GM21825 (cell line): ENCODE measurements at regions not wholly inside any gene's neighbourhood (a gene's known extent, or its start where the extent isn't known, plus 50 kb on each side); places are given as distances from the start of the nearest gene placed in this dataset.

Source experiments
- ATAC-seq: cut with Tn5 transposase; IDR thresholded peaks from one replicate; pipeline ENCODE4 v1.9.1; 2021; ENCODE audit warnings: mild to moderate bottlenecking, moderate library complexity; ENCODE audit not compliant: unreplicated experiment

DNA sequence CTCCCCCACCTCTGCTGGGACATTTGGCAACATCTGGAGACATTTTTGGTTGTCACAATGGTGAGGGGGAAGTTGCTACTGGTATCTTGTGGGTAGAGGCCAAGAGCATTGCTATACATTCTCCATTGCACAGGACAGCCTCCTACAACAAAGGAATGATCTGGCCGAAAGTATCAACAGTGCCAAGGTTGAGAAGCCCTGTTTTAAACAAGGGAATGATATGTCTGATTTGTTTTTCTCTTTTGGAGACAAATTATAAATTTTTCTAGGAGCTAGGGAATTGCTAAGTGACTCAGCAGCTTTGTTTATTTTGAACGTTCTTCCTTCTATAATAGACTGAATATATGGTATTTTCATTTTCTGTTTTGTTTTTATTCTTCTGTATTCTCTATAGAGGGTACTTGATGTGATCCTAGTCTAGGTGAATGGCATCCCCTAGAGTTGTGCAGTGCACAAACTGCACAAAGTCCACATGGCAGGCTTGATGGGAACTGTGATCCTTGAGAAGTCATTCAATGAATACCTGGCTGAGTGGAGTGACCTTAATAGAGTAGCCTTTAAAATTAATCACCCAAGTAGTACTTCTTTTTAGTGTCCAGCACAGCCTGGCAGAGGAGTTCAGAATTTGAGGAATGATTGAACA is 288.6 kb upstream of the USP24 start:
- ATAC-seq = no peak

DNA sequence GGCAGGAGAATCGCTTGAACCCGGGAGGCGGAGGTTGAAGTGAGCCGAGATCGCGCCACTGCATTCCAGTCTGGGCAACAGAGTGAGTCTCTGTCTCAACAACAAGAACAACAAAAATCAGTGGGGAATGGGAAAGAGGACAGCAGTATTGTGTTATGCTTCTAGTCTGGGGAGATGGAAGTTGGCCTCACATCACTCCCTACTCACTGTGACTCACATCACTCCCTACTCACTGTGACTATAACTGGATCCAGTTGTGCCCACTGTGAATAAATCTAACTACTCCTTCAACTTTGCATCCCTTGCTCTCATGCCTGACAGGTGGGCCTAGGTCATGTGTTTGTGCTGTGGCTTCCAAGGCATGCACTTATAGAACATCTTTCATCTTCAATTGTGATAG is 285.4 kb upstream of the USP24 start:
- no peak for ATAC-seq

DNA sequence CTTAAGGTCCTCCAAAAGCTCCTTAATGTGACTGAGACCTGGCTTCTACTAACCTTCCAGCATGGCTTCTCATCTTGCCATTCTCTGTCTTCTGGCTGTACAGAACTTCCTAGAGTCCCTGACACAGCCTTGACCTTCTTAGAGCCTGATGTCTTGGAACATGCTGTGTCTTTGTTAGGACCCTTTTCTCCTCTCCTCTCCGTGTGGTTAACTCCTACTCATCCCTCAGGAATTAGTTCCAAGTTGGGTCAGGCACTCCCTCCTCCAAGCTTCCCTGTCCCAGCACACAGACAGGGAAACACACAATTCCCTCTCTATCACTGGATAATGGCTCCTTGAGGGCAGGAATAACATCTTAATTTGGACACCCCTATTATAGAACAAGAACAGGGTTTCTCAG is 275.4 kb upstream of the USP24 start:
- no peak for ATAC-seq

DNA sequence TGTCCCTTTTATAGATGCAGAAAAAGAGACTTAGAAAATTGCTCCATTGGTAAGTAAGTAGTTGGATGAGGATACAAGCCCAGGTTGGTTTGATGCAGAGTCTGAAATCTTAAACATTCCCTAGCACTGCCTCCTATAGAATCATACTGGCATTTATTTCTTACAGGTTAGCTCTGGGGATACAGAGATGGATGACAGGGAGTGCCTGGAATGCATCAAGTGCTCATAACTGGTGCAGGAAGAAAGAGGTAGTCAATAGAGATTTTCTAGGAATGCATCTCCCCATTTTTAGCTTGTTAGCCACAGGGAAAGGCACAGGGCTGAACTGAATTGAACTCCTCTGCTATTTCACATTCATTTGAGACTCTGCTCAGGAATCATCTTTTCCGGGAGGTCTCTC is 269.0 kb upstream of the USP24 start:
- ATAC-seq = no peak

DNA sequence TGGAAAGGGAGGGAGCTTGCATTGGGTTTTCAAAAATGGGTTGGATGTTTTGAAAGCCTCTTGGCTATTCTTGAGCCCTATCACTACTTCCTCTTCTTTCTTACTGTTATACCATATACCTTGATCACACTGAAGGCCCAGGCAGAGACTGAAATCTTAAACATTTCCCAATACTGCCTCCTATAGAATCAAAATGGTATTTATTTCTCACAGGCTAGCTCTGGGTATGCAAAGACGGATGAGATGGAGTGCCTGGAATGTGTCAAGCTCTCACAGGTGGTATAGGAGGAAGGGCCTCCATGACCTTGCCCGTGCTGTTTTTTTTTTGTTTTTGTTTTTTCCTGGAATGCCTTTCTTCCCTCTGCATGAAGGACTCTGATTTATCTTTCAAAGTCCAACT is 268.4 kb upstream of the USP24 start:
- no peak for ATAC-seq

DNA sequence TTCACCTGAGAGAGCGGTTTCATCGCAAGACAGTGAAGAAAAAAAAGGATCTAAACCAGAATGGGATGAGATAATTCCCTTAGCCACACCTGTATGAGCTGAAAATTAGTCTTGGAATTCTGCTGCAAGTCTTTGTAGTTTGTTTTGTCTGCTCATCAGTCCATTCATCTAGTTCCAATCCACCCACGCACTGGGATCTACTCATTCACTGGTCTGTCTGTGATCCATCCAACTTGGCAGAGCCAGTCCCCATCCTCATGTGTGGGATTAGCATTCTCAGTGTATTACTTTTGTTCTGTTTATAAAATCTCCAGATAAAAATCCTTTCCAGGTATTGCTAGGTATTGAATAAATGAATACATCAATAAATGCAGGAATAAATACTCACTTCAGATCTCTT is 266.5 kb upstream of the USP24 start:
- no peak for ATAC-seq

DNA sequence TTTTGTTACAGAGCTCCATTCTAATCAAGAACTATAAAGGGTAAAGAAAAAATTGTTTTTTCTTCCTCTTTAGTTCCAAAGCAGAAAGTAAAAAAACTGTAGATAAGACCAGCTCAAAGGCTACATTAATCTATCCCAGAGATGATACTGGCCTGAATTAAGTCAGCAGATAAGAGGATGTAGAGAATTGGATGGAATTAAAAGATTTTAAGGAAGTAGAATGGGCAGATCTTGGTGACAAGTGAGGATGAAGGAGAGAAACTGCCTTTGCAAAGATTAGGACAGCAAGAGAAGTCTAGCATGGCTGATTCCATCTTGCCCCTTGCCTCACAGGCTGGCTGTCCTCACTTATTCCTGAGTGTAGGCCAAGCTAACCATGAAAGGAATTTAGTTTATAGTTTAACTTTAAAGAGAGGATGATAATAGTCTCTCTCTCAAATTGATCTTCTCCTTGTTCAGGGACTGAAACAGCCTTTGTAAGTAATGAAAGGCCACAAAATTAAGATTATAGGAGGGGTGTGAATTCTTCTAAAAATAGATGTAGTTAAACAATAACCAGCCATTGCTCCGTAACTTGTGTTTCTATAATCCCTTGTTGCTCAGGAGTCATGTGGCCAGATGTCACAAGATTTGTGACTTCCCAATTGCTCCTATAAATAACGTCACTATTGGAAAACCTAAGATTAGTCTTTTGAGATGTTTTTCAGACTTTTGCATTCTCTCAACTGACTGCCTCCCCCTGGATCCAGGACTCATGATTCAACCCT is 265.0 kb upstream of the USP24 start:
- ATAC-seq = no peak

DNA sequence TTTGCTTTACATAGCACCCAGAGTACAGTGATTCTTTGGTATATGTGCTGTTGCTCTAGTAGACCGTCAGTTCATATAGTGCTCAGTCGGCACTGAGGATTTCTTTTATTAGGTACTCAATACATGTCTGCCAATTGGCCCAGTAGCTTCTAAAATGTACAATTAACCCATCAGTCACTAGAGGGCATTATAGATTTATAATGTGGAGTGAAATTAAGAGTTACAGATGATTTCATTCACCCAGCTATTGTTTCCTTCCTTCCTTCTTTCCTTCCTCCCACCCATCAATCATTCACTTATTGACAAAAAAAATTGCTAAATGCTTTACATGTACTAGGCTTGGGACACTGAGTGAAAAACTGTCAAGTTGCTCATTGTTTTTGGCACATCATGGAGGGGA is 263.6 kb upstream of the USP24 start:
- ATAC-seq = no peak

DNA sequence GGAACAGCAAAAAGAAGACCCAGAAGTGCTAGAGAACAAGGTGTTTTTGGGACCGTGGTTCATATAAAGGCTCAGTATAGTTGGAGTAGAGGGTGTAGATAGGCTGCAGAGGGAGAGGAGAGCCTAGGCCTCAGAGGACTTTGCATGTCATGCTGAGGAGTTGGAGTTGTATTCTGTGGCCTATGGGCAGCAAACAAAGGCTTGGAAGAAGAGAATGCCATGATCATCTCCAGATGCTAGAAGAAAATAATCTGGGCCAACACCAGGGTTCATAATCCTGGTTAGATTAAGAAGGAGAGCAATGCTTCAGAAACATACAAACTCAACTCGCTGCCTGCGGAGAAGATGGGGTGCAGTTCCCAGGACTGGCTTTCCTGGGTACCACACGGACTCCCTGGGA is 262.8 kb upstream of the USP24 start:
- ATAC-seq = no peak

DNA sequence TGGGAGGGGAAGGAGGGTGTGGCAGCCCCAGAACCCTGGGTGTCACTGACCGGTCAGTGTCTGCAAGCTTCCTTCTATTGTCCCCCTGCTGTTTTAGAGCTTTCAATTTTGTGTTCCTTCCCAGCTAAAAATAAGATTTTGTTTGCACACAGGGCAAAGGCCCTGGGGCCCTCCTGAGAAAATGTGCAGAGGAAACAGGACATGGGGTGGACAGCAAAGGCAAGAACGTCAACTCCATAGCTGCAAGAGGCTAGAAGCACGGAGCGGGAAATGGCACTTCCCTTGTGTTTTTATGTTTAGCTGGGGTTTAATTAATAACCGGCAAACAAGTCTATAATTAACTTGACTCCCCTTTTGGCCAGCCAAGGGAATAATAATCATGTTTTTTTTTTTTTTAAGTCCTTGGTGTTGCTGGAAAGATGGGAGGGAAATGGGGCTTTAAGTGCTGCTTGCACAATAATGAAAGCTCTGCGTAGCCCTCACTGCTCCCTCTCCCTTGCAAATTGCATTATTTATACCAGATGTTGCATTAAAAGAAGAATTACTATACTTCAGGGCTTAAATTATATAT is 261.4 kb upstream of the USP24 start:
- no peak for ATAC-seq

DNA sequence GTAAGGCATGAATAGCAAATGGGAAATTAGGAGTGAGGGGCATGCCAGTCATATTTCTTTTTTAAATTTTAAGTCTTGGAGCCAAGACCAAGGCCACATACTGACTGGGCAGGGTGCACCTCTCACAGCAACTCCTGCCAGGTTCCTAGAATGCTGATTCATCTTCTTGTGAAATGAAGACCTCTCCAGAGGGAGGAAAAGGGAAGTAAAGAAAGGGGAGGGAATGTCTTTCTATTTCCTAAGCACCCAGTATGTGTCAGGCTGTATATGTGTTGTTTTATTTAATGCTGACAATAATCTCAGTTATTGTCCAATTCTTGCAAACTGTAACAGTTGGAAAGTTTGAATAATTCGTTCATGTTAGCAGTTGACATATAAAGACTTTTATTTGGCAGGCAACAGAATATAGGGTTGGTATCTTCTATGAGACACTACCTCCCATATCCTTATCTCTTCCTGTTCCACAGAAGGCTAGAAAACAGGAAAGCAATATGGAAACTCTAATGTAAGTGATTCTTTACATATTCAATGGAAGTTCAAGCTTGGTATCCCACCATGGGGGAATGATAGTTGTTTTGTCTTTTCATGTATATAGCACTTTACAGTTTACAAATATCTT is 259.1 kb upstream of the USP24 start:
- no peak for ATAC-seq

DNA sequence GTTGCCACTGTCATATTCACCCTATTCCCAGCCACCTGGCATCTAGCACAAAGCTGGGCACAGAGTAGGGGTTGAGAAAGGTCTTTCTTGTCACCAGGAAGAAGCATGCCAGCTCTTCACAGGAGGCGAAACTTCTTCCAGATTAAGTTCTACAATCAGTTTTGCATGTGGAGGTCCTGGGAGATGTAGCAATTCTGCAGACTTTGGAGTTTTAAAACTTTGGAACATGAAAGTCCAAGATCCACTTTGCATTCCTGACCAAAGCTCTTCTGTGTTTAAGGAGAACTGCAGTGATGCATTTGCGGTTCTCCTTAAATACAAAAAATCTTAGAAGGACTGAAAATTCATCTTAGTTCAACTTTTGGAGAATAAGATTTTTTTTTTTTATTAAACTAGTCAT is 258.5 kb upstream of the USP24 start:
- ATAC-seq = no peak

DNA sequence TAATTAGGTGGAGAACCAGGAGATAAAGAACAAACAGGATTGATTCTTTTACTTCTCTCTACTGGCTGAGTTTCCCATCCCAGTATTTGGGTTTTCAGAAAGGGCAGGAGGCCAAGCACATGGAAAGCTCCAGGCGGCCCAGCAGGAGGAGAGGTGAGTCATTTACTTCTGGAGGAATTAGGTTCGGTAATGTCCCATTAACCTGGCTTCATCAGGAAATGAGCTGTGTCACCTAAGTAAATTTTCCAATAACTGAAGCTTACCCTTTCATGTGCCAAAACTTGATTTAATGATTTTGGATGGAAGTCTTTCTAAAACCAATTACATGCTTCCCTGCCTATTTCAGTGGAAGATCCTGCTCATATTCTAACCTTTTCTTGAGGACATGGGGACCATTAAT is 257.6 kb upstream of the USP24 start:
- no peak for ATAC-seq

DNA sequence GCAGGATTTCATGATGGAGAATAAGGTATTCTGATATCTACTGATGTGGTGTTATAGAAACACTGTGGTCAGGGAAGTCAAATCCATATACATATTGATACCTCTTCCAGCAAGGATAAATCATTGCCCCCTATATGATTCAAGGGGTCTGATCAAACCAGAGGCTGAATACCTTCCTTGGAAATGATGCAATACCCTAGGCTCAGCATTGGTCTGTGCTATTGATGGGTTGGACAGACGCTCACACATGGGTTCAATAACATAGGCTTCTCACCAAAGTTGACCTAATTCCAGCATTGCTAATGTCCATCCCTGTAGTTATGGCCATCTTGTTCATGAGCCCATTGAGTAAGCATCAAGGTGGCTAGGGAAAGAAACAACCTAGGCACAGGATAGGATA is 257.0 kb upstream of the USP24 start:
- ATAC-seq = no peak

DNA sequence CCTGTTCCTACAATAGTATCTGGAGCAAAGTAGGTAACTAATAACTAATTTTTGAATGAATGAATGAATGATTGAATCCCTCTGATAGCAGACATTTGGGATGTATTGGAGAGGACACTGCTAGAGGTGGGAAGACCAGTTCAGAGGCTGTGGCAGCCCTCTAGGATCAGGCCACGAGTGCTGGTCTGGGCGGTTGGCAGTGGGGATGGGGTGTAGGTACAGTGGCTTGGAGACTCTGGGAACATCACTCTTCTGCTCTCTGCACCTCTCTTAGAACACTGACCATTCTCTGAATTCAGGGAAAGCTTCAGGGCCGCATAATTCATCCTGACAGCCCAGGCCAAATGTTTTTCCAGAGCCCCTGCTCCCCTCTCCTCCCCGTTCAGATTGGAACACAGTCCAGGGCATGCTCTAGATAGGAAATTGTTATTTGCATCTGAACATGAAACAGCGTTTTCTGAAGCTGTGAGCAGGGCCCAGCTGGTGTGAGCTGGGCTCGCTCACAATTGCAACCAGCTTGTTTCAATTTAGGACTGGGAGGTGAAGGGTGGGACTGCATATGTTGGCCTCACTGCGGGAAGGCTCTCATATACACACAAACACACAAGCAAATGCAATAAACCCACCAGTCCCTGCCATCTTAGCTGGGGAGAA is 253.1 kb upstream of the USP24 start:
- ATAC-seq = no peak

DNA sequence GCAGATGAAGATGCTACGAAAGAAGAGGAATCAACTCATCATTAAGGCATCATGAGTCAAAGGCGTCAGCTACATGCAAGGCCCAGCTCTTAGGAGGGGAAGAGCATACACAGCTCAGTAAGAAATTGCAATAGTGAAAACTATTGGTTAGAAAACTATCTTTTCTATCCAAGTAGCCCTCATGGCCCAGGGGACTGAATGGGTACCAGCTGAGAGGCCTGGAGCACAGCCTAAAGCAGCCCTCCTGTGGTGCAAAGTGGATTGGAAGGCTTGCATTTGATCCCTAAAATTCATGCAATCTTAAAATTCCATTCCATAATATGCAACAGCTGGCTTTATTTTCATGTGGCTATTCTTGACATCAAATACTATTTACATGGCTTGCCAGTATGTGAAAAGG is 251.8 kb upstream of the USP24 start:
- no peak for ATAC-seq

DNA sequence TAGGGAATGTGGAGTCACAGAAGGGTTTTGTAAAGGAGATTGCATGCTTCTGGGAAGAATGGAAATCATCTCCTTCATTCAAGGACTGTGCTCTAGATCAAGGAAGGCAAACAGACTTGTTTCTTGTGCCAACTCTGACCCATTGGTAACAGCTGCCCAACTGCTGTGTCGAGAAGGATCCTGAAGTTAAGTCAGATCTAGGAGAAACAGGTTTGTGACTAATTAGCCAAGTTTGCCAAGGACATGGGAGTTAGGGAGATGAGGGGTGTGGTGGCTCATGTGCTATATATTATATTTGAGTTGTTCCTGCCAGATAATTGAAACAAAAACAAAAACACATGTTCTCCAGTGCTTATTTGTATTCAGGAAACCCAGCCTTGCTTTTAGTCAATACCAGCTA is 251.2 kb upstream of the USP24 start:
- no peak for ATAC-seq

DNA sequence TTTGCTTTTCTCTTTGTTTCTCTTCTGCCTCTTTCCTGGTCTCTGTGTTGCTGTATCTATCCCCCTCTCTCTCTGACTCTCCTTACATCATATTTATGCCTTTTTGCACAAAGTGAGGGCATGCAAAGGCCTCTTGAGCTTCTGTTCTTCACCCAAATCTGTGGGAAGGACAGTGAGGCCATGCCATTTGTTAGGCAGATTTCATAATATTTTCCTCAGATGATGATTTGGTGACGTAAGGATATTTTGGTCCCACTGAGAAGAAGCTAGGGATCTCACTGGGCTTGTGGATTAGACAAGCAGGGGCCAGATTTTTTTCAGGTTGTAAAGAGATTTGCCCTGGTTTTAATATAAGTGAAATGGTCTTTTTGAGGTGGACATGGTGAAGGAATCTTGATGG is 249.4 kb upstream of the USP24 start:
- ATAC-seq = no peak

DNA sequence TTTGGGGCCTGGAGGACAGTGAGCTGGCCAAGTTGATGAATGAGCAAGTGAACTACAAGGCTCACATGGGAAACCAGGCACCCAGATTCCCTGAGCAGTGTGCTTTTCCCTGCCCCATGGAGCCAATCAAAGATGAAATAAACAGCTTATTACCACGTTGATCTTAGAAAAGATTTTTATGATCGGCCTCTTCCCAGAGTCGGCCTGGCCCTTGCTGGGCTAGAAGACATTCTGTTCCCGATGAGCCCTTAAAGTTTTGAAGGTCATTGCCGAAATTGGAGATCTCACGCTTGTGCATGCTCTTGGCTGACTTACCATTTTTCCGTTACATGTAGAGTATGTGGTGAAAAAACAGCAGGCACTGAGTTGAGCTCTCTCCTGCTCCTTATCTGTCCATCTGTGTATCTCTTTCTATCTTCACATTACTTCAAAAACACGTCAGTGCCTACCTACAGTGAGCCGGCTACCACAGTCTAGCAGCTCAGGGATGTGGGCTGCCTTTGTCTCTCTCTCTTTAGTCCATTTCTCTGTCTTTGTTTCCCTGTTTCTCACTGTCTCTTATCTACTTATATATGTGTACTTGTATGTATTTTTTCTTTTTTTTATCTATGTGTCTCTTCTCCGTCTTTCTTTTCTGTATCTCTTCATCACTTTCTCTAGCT is 248.8 kb upstream of the USP24 start:
- no peak for ATAC-seq

DNA sequence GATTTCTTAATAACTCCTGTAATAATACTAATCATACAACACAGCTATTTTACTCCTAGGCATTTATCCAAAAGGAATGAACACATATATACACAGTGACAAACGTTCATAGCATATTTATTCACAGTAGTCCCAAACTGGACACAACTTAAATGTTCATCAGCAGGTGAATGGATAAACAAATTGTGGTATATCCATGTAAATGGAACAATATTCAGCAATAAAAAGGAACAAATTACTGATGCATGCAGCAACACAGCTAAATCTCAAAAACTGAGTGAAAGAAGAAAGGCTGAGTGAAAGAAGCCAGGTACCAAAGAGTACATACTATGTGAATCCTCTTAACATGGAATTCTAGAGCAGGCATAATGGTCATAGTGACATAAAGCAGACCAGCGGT is 242.7 kb upstream of the USP24 start:
- ATAC-seq = no peak

DNA sequence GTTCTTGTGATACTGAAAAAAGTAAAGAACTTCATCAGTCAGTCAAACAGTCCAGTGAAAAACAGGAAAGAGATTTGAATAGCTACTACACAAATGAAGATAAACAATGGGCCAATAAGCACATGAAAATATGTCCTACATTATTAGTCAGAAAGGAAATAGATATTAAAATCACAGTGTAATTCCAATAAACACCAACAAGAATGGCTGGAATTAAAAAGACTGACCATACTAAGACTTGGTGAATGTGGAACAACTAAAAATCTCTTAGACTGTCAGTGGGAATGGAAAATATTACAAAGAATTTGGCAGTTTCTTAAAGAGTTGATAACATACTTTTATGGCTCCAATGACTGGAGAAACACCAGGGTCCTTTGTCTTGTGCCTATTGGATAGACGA is 241.8 kb upstream of the USP24 start:
- ATAC-seq = no peak
